ENCODE measurements at regions not wholly inside any gene's neighbourhood (a gene's known extent, or its start where the extent isn't known, plus 50 kb on each side); places are given as distances from the start of the nearest gene placed in this dataset.

GRCh38 chr6:113457751-113458150 is 399.4 kb upstream of the MARCKS start:
- no peaks in the 10 kb centered on the region for H4K20me1 ChIP-seq (replicated peaks; ENCODE audit: control insufficient read depth, extremely low read depth, insufficient read depth, low read length)
- H3K36me3 ChIP-seq (ENCODE audit: control insufficient read depth in 2 of 2, extremely low read depth in 1 of 2, insufficient read depth in 2 of 2, low read length in 2 of 2): no peaks in the 10 kb centered on the region
- H3K27ac ChIP-seq (ENCODE audit: insufficient read depth, low read depth, low read length): peak overlapping the region; percentile 35
- H3K4me1 ChIP-seq (ENCODE audit: control insufficient read depth, extremely low read depth, insufficient read depth, low read length): peaks cover 22% of the 10 kb centered on the region
- H3K79me2 ChIP-seq (ENCODE audit: control insufficient read depth, insufficient read depth, low read length): no peaks in the 10 kb centered on the region
- TF ChIP-seq POLR2AphosphoS5 (IDR thresholded peaks at IDR 0.05; ENCODE audit: insufficient read depth, low read depth, low read length): no peak
- TF ChIP-seq FOS (IDR thresholded peaks at IDR 0.05; ENCODE audit: borderline replicate concordance, insufficient read depth, low read length): no peak
- TF ChIP-seq, protein P1, sequence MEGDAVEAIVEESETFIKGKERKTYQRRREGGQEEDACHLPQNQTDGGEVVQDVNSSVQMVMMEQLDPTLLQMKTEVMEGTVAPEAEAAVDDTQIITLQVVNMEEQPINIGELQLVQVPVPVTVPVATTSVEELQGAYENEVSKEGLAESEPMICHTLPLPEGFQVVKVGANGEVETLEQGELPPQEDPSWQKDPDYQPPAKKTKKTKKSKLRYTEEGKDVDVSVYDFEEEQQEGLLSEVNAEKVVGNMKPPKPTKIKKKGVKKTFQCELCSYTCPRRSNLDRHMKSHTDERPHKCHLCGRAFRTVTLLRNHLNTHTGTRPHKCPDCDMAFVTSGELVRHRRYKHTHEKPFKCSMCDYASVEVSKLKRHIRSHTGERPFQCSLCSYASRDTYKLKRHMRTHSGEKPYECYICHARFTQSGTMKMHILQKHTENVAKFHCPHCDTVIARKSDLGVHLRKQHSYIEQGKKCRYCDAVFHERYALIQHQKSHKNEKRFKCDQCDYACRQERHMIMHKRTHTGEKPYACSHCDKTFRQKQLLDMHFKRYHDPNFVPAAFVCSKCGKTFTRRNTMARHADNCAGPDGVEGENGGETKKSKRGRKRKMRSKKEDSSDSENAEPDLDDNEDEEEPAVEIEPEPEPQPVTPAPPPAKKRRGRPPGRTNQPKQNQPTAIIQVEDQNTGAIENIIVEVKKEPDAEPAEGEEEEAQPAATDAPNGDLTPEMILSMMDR (IDR thresholded peaks at IDR 0.05; ENCODE audit: extremely low read depth in 1 of 2, insufficient read depth in 1 of 2, low read depth in 1 of 2, low read length in 2 of 2): no peak
- no peak for TF ChIP-seq EZH2 (IDR thresholded peaks at IDR 0.05; ENCODE audit: borderline replicate concordance, low read depth, low read length, severe bottlenecking)
- no peak for TF ChIP-seq POLR2A (IDR thresholded peaks at IDR 0.05; ENCODE audit: low read depth, low read length)
- TF ChIP-seq GATA2 (IDR thresholded peaks at IDR 0.05; ENCODE audit: insufficient read depth, insufficient read length, low read depth, low read length): no peak
- TF ChIP-seq MYC (IDR thresholded peaks at IDR 0.05; ENCODE audit: low read depth, low read length): no peak
- TF ChIP-seq JUN (IDR thresholded peaks at IDR 0.05; ENCODE audit: borderline replicate concordance, insufficient read depth, insufficient read length, low read depth): no peak
- TF ChIP-seq, protein P2, sequence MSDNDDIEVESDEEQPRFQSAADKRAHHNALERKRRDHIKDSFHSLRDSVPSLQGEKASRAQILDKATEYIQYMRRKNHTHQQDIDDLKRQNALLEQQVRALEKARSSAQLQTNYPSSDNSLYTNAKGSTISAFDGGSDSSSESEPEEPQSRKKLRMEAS (IDR thresholded peaks at IDR 0.05; ENCODE audit: insufficient read depth, insufficient read length): no peak
- H3K4me2 ChIP-seq (ENCODE audit: insufficient read depth, low read length): peak overlapping the region; percentile 75
- FAIRE-seq (no peak), DNase-seq (ENCODE audit: low read depth, low spot score) (no peak)
- no peak overlapping the region for H3K9ac ChIP-seq (replicated peaks; ENCODE audit: extremely low read depth, insufficient read depth, low read length)
- no TSS peak for BruUV-seq (replicated peaks)
- peak overlapping the region in 1 of 3 experiments; percentile 35 for H3K4me3 ChIP-seq (replicated peaks in 1 of 3; ENCODE audit: insufficient read depth in 1 of 3, low read depth in 1 of 3, low read length in 3 of 3)
- ChIA-PET CTCF (interaction anchor here (0.9 to 1.3 kb wide), 3 partner anchors 8 to 73 kb away, joined by 3 read pairs; no protein-coding TSS in a partner anchor), POLR2A (no interaction called here)
- H2AFZ ChIP-seq (ENCODE audit: low read depth, low read length): peak overlapping the region; percentile 28
- dilution Hi-C loops (cut with MboI; ENCODE audit: extremely low pct_ligation_motif_present, low sequenced_read_pairs) (no loop called here), intact Hi-C loops (cut with micrococcal nuclease) (loop anchor here (1.0 to 2.0 kb wide), 2 partner anchors 39 to 401 kb away; no protein-coding TSS in a partner anchor)
- no peaks in the 10 kb centered on the region for H3K27me3 ChIP-seq (ENCODE audit: control insufficient read depth in 2 of 2, insufficient read depth in 2 of 2, low read length in 2 of 2)
- no peaks in the 10 kb centered on the region for H3K9me1 ChIP-seq (replicated peaks; ENCODE audit: control insufficient read depth, extremely low read depth, insufficient read depth, low read length)
- H3K9me3 ChIP-seq (replicated peaks; ENCODE audit: control insufficient read depth, insufficient read depth, low read length): no peaks in the 10 kb centered on the region

Measured in endothelial cell of umbilical vein (primary cell).